ENCODE measurements at regions not wholly inside any gene's neighbourhood (a gene's known extent, or its start where the extent isn't known, plus 50 kb on each side); places are given as distances from the start of the nearest gene placed in this dataset.

GRCh38 chr4:23333946-23334878 is 555.6 kb downstream of the PPARGC1A start:
- DNase-seq (ENCODE audit: low spot score): peak; percentile 47

GRCh38 chr4:23333556-23333945 is 556.3 kb downstream of the PPARGC1A start:
- DNase-seq (ENCODE audit: low spot score): no peak

GRCh38 chr4:23332313-23332712 is 557.5 kb downstream of the PPARGC1A start:
- DNase-seq (ENCODE audit: low spot score): no peak

GRCh38 chr4:23327120-23327519 is 562.7 kb downstream of the PPARGC1A start:
- DNase-seq (ENCODE audit: low spot score): no peak

- no peak for DNase-seq (ENCODE audit: low spot score)
Measured at GRCh38 chr4:23324021-23324690, 565.7 kb downstream of the PPARGC1A start.

- no peak for DNase-seq (ENCODE audit: low spot score)
Measured at GRCh38 chr4:23323436-23323835, 566.4 kb downstream of the PPARGC1A start.

- no peak for DNase-seq (ENCODE audit: low spot score)
Measured at GRCh38 chr4:23322732-23323131, 567.1 kb downstream of the PPARGC1A start.

- DNase-seq (ENCODE audit: low spot score): no peak
Measured at GRCh38 chr4:23320931-23321587, 568.8 kb downstream of the PPARGC1A start.

GRCh38 chr4:23312686-23313085 is 577.2 kb downstream of the PPARGC1A start:
- DNase-seq (ENCODE audit: low spot score): no peak

GRCh38 chr4:23311983-23312382 is 577.9 kb downstream of the PPARGC1A start:
- no peak for DNase-seq (ENCODE audit: low spot score)

- DNase-seq (ENCODE audit: low spot score): no peak
Measured at GRCh38 chr4:23305026-23305425, 584.8 kb downstream of the PPARGC1A start.

GRCh38 chr4:23298371-23298770 is 591.5 kb downstream of the PPARGC1A start:
- no peak for DNase-seq (ENCODE audit: low spot score)

GRCh38 chr4:23297327-23297726 is 592.5 kb downstream of the PPARGC1A start:
- no peak for DNase-seq (ENCODE audit: low spot score)

- no peak for DNase-seq (ENCODE audit: low spot score)
Measured at GRCh38 chr4:23291139-23291538, 598.4 kb downstream of the GBA3 start.

- no peak for DNase-seq (ENCODE audit: low spot score)
Measured at GRCh38 chr4:23290656-23291055, 597.9 kb downstream of the GBA3 start.

GRCh38 chr4:23279377-23279986 is 586.7 kb downstream of the GBA3 start:
- no peak for DNase-seq (ENCODE audit: low spot score)

GRCh38 chr4:23278845-23279244 is 586.1 kb downstream of the GBA3 start:
- DNase-seq (ENCODE audit: low spot score): no peak

GRCh38 chr4:23276076-23276475 is 583.3 kb downstream of the GBA3 start:
- DNase-seq (ENCODE audit: low spot score): no peak

GRCh38 chr4:23269566-23269965 is 576.8 kb downstream of the GBA3 start:
- DNase-seq (ENCODE audit: low spot score): no peak

- DNase-seq (ENCODE audit: low spot score): no peak
Measured at GRCh38 chr4:23268072-23268771, 575.5 kb downstream of the GBA3 start.

- DNase-seq (ENCODE audit: low spot score): no peak
Measured at GRCh38 chr4:23266401-23266800, 573.7 kb downstream of the GBA3 start.

- DNase-seq (ENCODE audit: low spot score): no peak
Measured at GRCh38 chr4:23260511-23260910, 567.8 kb downstream of the GBA3 start.

Data from CD4-positive, alpha-beta T cell treated with Interleukin-6 at 100 ng/mL for 8 hours (primary cell).